GM12801 (cell line): ENCODE measurements at regions not wholly inside any gene's neighbourhood (a gene's known extent, or its start where the extent isn't known, plus 50 kb on each side); places are given as distances from the start of the nearest gene placed in this dataset.

Experiments
- CTCF ChIP-seq: IDR thresholded peaks from one replicate; pipeline ENCODE4 v1.5.1; 2011; ENCODE audit warnings: control low read depth; ENCODE audit not compliant: insufficient read length; ENCODE audit errors: extremely low read depth

GRCh38 chr6:66321017-66321416, 614.0 kb upstream of the EYS start:
- TF ChIP-seq CTCF: no peak

- no peak for TF ChIP-seq CTCF
These were observed 600.5 kb upstream of the EYS start for GRCh38 chr6:66307490-66307889.

DNA sequence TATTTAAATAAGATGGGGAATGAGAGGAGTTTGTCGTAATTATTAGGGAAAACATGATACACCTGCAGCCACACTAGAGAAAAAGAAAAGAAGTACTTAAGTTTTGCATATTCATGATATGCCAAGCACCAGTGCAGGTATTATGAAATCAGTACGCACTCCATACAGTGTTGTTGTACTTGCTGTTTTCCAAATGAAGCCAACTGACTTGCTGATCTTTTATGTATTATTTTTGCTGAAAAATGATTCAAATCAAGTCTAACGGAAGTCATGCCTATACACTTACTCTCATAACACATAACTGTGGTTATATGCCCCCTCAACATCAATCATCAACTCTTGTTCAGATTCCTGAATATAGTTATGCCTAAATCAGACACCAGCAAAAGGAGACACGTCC, 584.9 kb upstream of the EYS start:
- no peak for TF ChIP-seq CTCF

GRCh38 chr6:66289889-66290288, 582.9 kb upstream of the EYS start:
- TF ChIP-seq CTCF: no peak

DNA sequence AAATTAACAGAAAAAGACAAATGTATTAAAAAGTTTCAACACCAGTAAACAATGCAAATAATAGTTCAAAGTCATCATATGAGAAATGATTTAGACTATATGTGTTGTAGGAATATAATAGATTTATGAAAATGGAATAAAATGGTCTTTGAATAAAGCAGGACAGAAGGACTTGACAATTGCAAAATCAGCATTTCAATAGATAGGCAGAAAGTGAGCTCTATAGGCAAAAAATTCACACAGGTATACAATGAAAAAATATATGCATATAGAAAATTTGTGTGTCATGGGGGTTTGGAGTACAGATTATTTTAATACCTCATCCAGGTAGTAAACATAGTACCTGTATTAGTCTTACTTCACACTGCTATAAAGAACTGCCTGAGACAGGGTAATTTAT, 571.1 kb upstream of the EYS start:
- no peak for TF ChIP-seq CTCF

GRCh38 chr6:66277400-66277799, 570.4 kb upstream of the EYS start:
- TF ChIP-seq CTCF: no peak

GRCh38 chr6:66265737-66266136, 558.7 kb upstream of the EYS start:
- TF ChIP-seq CTCF: no peak

DNA sequence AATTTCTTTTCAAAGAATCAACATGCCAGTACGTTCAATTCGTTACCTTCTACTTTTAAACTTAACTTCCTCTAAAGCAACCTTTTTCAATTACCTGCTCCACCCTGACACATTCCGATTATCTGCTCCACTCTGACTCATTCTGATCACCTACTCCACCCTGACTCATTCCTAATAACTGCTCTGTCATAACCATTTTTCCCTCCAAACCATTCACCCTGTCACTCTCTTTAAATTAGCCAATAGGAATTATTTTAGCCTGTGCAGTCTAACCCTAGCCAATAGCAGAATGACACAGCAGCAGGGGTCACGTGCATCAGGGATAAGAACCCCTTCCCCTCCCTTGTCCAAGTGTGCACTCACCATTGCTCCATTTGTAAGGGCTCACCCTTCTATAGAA, 557.4 kb upstream of the EYS start:
- TF ChIP-seq CTCF: no peak
